Activated CD8-positive, alpha-beta memory T cell treated with anti-CD3 and anti-CD28 coated beads for 48 hours (primary cell): ENCODE measurements at regions not wholly inside any gene's neighbourhood (a gene's known extent, or its start where the extent isn't known, plus 50 kb on each side); places are given as distances from the start of the nearest gene placed in this dataset.
"Not testable (repeated sequence)": the region's sequence is repeated elsewhere in the genome, so short reads cannot be mapped to it uniquely, and the experiment has no call there.

Experiments used
- DNase-seq, 3 experiments: peaks; one replicate each; pipeline ENCODE4 v3.0.0-alpha.2; 2020; ENCODE audit warnings: low read depth in 2 of 3, low spot score in 2 of 3

GRCh38 chr3:20307383-20307782, 121.4 kb upstream of the SGO1 start:
- no peak for DNase-seq

DNA sequence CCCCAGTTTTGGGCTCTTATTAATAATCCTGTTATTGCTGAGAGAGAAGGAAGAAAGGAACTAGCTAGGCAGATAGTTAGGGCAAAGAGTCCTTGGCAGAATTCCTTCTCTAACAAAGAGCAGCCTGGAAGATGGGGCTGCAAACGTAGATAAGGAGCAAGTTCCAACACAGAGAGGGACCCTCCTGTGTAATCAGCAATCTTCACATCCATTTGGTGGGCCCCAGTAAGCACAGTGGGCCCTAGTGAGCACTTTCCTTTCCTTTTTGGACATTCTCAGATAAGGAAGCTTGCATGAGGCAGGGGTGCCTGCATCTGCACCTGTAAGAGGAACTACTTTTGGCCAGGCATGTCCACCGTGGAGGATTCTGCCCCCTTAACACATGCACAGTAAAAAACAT, 119.6 kb upstream of the SGO1 start:
- DNase-seq: no peak

DNA sequence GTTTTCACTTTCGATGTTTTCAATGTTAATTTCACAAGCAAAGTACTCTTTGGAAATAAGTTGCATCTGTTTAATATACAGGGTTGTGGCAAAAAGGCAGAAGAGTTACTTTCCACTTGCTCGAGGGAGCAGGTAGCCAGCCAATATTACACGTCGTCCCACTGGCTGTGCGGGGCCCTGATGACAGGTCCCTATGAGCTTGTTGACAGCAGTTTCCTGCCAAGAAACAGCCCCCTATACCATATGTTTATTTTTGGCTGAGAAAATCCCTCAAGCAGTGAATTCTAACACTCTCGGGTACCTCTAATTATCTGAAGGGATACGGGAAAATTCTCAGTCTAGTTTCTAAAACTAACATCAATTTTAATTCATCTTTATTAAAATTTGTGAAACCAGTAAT, 116.8 kb upstream of the SGO1 start:
- no peak for DNase-seq

DNA sequence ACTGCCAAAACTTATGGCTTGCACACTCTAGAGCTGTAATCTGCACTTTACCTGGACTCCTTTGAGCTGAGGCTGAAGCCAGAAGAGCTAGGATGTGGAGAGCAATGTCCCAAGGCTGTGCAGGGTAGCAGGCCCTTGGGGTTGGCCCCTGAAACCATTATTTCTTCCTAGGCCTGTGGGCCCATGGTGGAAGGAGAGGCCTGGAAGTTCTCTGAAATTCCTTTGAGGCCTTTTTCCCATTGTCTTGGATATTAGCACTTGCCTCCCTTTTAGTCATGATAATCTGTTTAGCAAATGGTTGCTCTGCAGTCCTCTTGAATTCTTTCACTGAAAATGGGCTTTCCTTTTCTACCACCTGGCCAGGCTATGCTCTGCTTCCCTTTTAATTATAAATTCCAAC, 102.0 kb upstream of the SGO1 start:
- DNase-seq: no peak

DNA sequence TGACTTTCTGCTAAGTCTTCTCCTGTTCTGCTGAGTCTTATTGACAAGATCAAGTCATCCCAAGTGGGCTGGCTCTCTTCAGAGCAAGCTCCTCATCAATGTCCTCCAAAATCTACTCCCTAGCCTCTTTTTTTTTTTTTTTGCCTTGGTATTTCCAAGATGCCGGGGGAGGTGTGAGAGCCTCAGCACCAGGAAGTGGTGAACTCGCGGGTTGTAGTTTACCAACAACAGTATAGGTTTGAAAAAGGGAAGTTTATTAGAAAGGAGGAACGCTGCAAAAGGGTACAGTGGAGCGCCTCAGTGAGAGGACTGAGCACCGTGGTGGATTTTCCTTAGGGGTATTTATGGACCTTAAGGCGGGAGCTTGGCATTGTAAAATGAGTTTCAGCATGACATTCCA, 94.3 kb upstream of the SGO1 start:
- DNase-seq: no peak

GRCh38 chr3:20265977-20266376, 80.0 kb upstream of the SGO1 start:
- not testable (repeated sequence) for DNase-seq

DNA sequence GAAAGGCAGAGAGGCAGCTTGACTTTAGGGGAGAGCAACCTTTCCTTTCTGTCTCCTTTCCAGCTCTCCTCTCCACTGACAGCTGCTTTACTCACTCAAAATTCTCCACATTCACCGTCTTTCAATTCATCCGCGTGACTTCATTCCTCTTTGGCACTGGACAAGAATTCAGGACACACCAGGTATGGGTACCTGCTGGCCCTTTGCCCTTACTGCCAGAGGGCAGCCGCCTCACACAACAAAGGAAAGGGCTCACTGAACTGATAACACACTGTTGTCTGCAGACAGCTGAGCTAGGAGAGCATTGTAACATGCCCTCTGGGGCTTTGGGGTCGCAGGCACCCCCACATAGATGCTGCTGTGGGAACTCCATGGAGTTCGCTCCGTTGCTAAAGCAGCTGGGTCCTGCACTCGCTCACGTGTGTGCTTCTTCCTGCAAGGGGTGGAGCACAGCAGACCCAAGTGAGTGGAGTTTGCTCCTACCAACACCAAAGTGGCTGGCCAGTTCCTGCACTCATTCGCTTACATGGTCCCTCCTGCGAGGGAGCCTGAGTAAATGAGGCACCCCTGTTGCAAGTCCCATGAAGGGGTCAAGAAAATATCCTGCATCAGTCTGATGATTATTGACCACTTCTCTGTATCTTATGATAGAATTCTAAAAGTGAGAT, 79.0 kb upstream of the SGO1 start:
- DNase-seq: no peak

- no peak for DNase-seq
These were observed 72.4 kb upstream of the SGO1 start for GRCh38 chr3:20258371-20258770.

DNA sequence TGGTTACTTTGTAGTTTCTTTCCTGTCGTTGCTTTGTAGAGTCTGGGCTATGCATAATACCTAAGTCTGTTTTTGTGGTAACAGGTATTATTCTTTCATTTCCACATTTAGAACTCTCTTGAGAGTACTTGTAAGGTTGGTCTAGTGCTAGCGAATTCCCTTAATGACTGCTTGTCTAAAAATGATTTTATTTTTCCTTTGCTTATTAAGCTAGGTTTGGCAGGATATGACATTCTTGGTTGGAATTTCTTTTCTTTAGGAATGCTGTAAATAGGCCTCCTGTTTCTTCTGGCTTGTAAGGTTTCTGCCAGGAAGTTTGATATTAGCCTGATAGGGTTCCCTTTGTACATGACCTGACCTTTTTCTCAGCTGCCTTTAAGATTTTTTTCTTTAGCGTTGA, 70.1 kb upstream of the SGO1 start:
- DNase-seq: no peak

DNA sequence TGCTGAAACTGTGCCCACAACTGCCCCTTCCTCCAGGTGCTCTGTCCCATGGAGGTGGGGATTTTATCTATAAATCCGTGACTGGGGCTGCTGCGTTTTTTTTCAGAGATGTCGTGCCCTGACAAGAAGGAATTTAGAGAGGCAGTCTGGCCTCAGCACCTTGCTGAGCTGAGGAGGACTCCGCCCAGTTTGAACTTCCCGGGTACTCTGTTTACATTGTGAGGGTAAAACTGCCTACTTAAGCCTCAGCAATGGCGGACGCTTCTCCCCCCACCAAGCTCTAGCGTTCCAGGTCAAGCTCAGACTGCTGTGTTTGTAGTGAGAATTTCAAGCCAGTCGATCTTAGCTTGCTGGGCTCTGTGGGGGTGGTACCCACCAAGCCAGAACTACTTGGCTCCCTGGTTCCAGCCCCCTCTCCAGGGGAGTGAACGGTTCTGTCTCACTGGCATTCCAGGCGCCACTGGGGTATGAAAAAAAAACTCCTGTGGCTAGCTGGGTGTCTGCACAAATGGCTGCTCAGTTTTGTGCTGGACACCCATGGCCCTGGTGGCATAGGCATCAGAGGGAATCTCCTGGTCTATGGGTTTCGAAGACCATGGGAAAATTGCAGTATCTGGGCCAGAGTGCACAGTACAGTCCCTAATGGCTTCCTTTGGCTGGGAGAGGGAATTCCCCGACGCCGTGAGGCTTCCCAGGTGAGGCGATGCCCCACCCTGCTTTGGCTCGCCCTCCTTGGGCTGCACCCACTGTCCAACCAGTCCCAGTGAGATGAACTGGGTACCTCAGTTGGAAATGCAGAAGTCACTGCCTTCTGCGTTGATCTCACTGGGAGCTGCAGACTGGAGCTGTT, 68.5 kb upstream of the SGO1 start:
- no peak for DNase-seq

DNA sequence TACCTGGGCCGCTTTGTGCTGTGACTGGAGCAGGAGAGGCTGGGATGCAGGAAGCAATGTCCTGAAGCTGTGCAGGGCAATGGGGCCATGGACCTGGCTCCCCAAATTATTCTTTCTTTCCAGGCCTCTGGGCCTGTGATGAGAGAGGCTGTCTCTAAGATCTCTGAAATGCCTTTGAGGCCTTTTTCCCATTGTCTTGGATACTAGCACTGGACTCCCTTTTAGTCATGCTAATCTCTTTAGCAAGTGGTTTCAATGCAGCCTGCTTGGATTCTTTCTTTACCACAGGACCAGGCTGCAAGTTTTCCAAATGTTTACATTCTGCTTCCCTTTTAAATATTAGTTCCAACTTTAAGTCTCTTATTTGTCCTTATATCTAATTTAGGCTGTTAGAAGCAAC, 64.8 kb upstream of the SGO1 start:
- no peak for DNase-seq

DNA sequence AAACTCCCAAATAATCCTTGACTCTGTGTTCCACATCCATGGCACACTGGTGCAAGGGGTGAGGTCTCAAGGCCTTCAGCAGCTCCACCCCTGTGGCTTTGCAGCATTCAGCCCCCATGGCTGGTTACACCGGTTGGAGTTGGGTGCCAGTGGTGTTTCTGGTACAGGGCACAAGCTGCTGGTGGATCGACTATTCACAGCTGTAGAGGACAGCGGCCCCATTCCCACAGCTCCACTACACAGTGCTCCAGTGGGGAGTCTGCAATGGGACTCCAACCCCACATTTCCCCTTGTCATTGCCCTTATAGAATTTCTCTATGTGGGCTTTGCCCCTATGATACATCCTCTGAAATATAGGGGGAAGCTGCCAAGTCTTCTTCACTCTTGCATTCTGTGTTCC, 64.3 kb upstream of the SGO1 start:
- no peak for DNase-seq

DNA sequence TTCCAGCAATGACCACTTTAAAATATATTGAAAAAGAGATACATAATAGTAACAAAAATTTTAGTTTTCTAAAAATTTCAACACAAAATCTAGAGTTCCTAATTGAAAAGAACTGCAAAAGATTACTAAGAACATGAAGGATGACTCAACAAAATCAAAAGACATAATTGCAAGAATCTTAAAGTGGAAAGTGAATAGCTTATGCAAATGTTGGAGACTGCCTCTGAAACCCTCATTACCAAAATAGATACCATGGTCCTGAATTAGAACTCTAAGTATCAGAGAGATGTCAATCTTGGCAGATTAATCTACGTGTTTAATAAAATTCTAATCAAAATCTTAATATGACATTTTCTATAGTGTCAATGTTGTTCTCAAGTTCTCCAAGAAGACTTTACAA, 60.7 kb upstream of the SGO1 start:
- no peak for DNase-seq

- no peak for DNase-seq
These were observed 59.8 kb upstream of the SGO1 start for GRCh38 chr3:20245781-20246180.

- no peak for DNase-seq
These were observed 54.3 kb upstream of the SGO1 start for GRCh38 chr3:20240154-20240883.

- DNase-seq: not testable (repeated sequence)
These were observed 52.2 kb upstream of the SGO1 start for GRCh38 chr3:20238199-20238598.

- no peak for DNase-seq
These were observed 50.6 kb upstream of the SGO1 start for GRCh38 chr3:20236603-20237002.
